OCI-LY3 (cell line): ENCODE measurements at regions not wholly inside any gene's neighbourhood (a gene's known extent, or its start where the extent isn't known, plus 50 kb on each side); places are given as distances from the start of the nearest gene placed in this dataset.

Source experiments
- CTCF ChIP-seq: fragments of 200-600, 300-600 bp; sonication (generic); IDR thresholded peaks from 2 replicates; pipeline ENCODE4 v1.5.1; 2014; ENCODE audit warnings: antibody characterized with exemption, low read length, low read depth
- EZH2phosphoT487 ChIP-seq: fragments of 200-600 bp; shearing (Covaris generic); IDR thresholded peaks from 2 replicates; pipeline ENCODE4 v1.6.1; 2018; ENCODE audit warnings: antibody characterized with exemption, mixed run types, low read depth

GRCh38 chr3:146300768-146301167 is 49.9 kb upstream of the PLSCR4 start:
- TF ChIP-seq CTCF (no peak), EZH2phosphoT487 (no peak)
